SU-DHL-6 (cell line): ENCODE measurements at regions not wholly inside any gene's neighbourhood (a gene's known extent, or its start where the extent isn't known, plus 50 kb on each side); places are given as distances from the start of the nearest gene placed in this dataset.

Experiments used
- EZH2phosphoT487 ChIP-seq: fragments of 200-600 bp; sonication (generic), shearing (Covaris generic); conservative IDR thresholded peaks from 2 replicates; pipeline ENCODE4 v1.6.1; 2018; ENCODE audit warnings: mild to moderate bottlenecking, antibody characterized with exemption, low read length, moderate library complexity, mixed read lengths
- TF ChIP-seq, protein P1 (sequence below): fragments of 200-600 bp; sonication (generic); IDR thresholded peaks from one replicate; pipeline ENCODE4 v1.5.1; 2017; ENCODE audit warnings: antibody characterized with exemption, mild to moderate bottlenecking, low read length, moderate library complexity; ENCODE audit not compliant: insufficient read depth, poor library complexity, severe bottlenecking

- TF ChIP-seq, protein P1, sequence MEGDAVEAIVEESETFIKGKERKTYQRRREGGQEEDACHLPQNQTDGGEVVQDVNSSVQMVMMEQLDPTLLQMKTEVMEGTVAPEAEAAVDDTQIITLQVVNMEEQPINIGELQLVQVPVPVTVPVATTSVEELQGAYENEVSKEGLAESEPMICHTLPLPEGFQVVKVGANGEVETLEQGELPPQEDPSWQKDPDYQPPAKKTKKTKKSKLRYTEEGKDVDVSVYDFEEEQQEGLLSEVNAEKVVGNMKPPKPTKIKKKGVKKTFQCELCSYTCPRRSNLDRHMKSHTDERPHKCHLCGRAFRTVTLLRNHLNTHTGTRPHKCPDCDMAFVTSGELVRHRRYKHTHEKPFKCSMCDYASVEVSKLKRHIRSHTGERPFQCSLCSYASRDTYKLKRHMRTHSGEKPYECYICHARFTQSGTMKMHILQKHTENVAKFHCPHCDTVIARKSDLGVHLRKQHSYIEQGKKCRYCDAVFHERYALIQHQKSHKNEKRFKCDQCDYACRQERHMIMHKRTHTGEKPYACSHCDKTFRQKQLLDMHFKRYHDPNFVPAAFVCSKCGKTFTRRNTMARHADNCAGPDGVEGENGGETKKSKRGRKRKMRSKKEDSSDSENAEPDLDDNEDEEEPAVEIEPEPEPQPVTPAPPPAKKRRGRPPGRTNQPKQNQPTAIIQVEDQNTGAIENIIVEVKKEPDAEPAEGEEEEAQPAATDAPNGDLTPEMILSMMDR = no peak
- no peak for TF ChIP-seq EZH2phosphoT487
Observed at GRCh38 chr14:105903971-105904370, 377.6 kb downstream of the TMEM121 start.
